Lung (tissue), 11 donors: ENCODE measurements at regions not wholly inside any gene's neighbourhood (a gene's known extent, or its start where the extent isn't known, plus 50 kb on each side); places are given as distances from the start of the nearest gene placed in this dataset.

Source experiments
- ATAC-seq: fragments of 200-7000 bp; cut with Tn5 transposase; one replicate; pipeline ENCODE4 v1.9.1; 2020; ENCODE audit warnings: moderate number of reproducible peaks; ENCODE audit not compliant: insufficient read depth, low FRiP score
- DNase-seq, 3 donors: peaks; one replicate each; pipeline ENCODE4 v3.0.0-alpha.2; 2013 to 2017
- H3K27ac ChIP-seq, 2 donors: one replicate each; pipeline ENCODE4 v1.5.1; 2013; ENCODE audit warnings: mild to moderate bottlenecking in 2 of 2, moderate library complexity in 2 of 2, control low read depth in 1 of 2, inconsistent platforms in 1 of 2, low read depth in 1 of 2, low read length in 1 of 2
- H3K27me3 ChIP-seq, 3 donors: one replicate each; pipeline ENCODE4 v1.5.1; 2013; ENCODE audit warnings: low read length in 2 of 3; ENCODE audit not compliant: control insufficient read depth in 3 of 3, insufficient read depth in 3 of 3
- H3K36me3 ChIP-seq, 4 donors: one replicate each; pipeline ENCODE4 v1.5.1; 2013; ENCODE audit warnings: low read length in 4 of 4, mild to moderate bottlenecking in 1 of 4, moderate library complexity in 1 of 4; ENCODE audit not compliant: control insufficient read depth in 4 of 4, insufficient read depth in 4 of 4
- H3K4me1 ChIP-seq, 5 donors: one replicate each; pipeline ENCODE4 v1.5.1; 2013; ENCODE audit warnings: low read length in 5 of 5, mild to moderate bottlenecking in 2 of 5, moderate library complexity in 1 of 5; ENCODE audit not compliant: control insufficient read depth in 5 of 5, insufficient read depth in 5 of 5
- H3K4me3 ChIP-seq: one replicate; pipeline ENCODE4 v1.5.1; 2013; ENCODE audit warnings: mild to moderate bottlenecking, control low read depth, moderate library complexity
- H3K9ac ChIP-seq, 2 donors: one replicate each; pipeline ENCODE4 v1.5.1; 2013; ENCODE audit warnings: low read length in 2 of 2, control low read depth in 1 of 2; ENCODE audit not compliant: insufficient read depth in 1 of 2
- H3K9me3 ChIP-seq, 4 donors: one replicate each; pipeline ENCODE4 v1.5.1; 2013; ENCODE audit warnings: low read length in 3 of 4, mild to moderate bottlenecking in 1 of 4, moderate library complexity in 1 of 4; ENCODE audit not compliant: control insufficient read depth in 4 of 4, insufficient read depth in 3 of 4
- CTCF ChIP-seq: IDR thresholded peaks from 2 replicates; pipeline ENCODE4 v1.5.1; 2012; ENCODE audit warnings: mild to moderate bottlenecking; ENCODE audit errors: control extremely low read depth, extremely low read depth
- WGBS, 2 donors: extraction: QIAGEN DNeasy Blood & Tissue Kit; methylation state at CpG; one replicate each; pipeline ENCODE4 v1.1.7; 2013; 5-methylcytosine and 5-hydroxymethylcytosine counted together
- donor health status: control.
- donor health status: control.
- donor health status: Bipolar disorder and iron deficiency.
- donor health status: healthy.
- donor health status: DM: yes; HTN: yes; CAD: no.

GRCh38 chr11:106449763-106450162, 372.3 kb downstream of the AASDHPPT start:
- DNase-seq, result no peak
- Histone ChIP-seq H3K4me3 (no peak overlapping the region), H3K27me3 (no peaks in the 10 kb centered on the region), H3K27ac (no peak overlapping the region), H3K9me3 (no peaks in the 10 kb centered on the region), H3K36me3 (no peaks in the 10 kb centered on the region), H3K4me1 (peaks cover 0 to 6% (median 0%) of the 10 kb centered on the region in 5 donors), H3K9ac (no peak overlapping the region)
- WGBS, 2 donors, result 72 to 88% methylated on average over 3 of the region's 3 CpGs
- TF ChIP-seq CTCF, result no peak
- ATAC-seq, result no peak

GRCh38 chr11:106451228-106451922, 373.9 kb downstream of the AASDHPPT start:
- Histone ChIP-seq H3K9me3 (no peaks in the 10 kb centered on the region), H3K36me3 (no peaks in the 10 kb centered on the region), H3K27ac (no peak overlapping the region), H3K27me3 (no peaks in the 10 kb centered on the region), H3K9ac (no peak overlapping the region), H3K4me3 (no peak overlapping the region), H3K4me1 (peaks cover 0 to 6% (median 0%) of the 10 kb centered on the region in 5 donors)
- WGBS, 2 donors, result 57 to 61% methylated on average over 2 of the region's 2 CpGs
- ATAC-seq, result no peak
- DNase-seq, result no peak
- no peak for TF ChIP-seq CTCF

- Histone ChIP-seq H3K4me3 (no peak overlapping the region), H3K9ac (no peak overlapping the region), H3K36me3 (no peaks in the 10 kb centered on the region), H3K27me3 (no peaks in the 10 kb centered on the region), H3K4me1 (peaks cover 0 to 2% (median 0%) of the 10 kb centered on the region in 5 donors), H3K9me3 (no peaks in the 10 kb centered on the region), H3K27ac (no peak overlapping the region)
- ATAC-seq (no peak), DNase-seq (no peak)
- WGBS, 2 donors, result 55 to 58% methylated on average over 3 of the region's 3 CpGs
- TF ChIP-seq CTCF, result no peak
Measured at GRCh38 chr11:106456647-106457046, 379.2 kb downstream of the AASDHPPT start.

GRCh38 chr11:106457727-106458126, 380.3 kb downstream of the AASDHPPT start:
- TF ChIP-seq CTCF, result no peak
- WGBS, 2 donors, result 55 to 70% methylated on average over 1 of the region's 1 CpG
- Histone ChIP-seq H3K4me1 (peaks cover 0 to 9% (median 2%) of the 10 kb centered on the region in 5 donors), H3K36me3 (no peaks in the 10 kb centered on the region), H3K9ac (no peak overlapping the region), H3K9me3 (no peaks in the 10 kb centered on the region), H3K4me3 (no peak overlapping the region), H3K27me3 (no peaks in the 10 kb centered on the region), H3K27ac (no peak overlapping the region)
- no peak for ATAC-seq
- no peak for DNase-seq
